RCC 7860 (cell line): ENCODE measurements at regions not wholly inside any gene's neighbourhood (a gene's known extent, or its start where the extent isn't known, plus 50 kb on each side); places are given as distances from the start of the nearest gene placed in this dataset.

Experiments used
- DNase-seq: peaks from one replicate; pipeline ENCODE4 v3.0.0-alpha.2; 2015; ENCODE audit warnings: low spot score
- FAIRE-seq: peaks from 2 replicates; lab custom pipeline; 2012; peaks lifted over from hg19 to GRCh38; lab: Jason Lieb, UNC

GRCh38 chr2:22737144-22737543, 647.8 kb upstream of the KLHL29 start:
- FAIRE-seq (no peak), DNase-seq (no peak)

- FAIRE-seq, result no peak
- DNase-seq, result no peak
Observed at GRCh38 chr2:22741216-22741615, 643.8 kb upstream of the KLHL29 start.

- FAIRE-seq (no peak), DNase-seq (no peak)
Observed at GRCh38 chr2:22748909-22749308, 636.1 kb upstream of the KLHL29 start.

- DNase-seq, result no peak
- no peak for FAIRE-seq
Observed at GRCh38 chr2:22753476-22753875, 631.5 kb upstream of the KLHL29 start.

- no peak for FAIRE-seq
Observed at GRCh38 chr2:22756276-22757043, 628.5 kb upstream of the KLHL29 start.

GRCh38 chr2:22769497-22769896, 615.5 kb upstream of the KLHL29 start:
- no peak for DNase-seq
- FAIRE-seq, result no peak

More at GRCh38 chr2:22756276-22757043, 628.5 kb upstream of the KLHL29 start:
- no peak for DNase-seq

- FAIRE-seq (no peak), DNase-seq (no peak)
Observed at GRCh38 chr2:22784566-22784965, 600.4 kb upstream of the KLHL29 start.

GRCh38 chr2:22786817-22787216, 598.2 kb upstream of the KLHL29 start:
- DNase-seq, result no peak
- FAIRE-seq, result no peak

- FAIRE-seq, result no peak
- no peak for DNase-seq
Observed at GRCh38 chr2:22787745-22788144, 597.2 kb upstream of the KLHL29 start.

GRCh38 chr2:22788749-22789327, 596.1 kb upstream of the KLHL29 start:
- FAIRE-seq, result no peak
- no peak for DNase-seq

- FAIRE-seq (no peak), DNase-seq (no peak)
Observed at GRCh38 chr2:22795287-22795866, 589.6 kb upstream of the KLHL29 start.

- DNase-seq (no peak), FAIRE-seq (no peak)
Observed at GRCh38 chr2:22798386-22798785, 586.6 kb upstream of the KLHL29 start.

GRCh38 chr2:22800412-22800811, 584.6 kb upstream of the KLHL29 start:
- FAIRE-seq, result no peak
- DNase-seq, result no peak

- FAIRE-seq, result no peak
- DNase-seq, result no peak
Observed at GRCh38 chr2:22801071-22801470, 583.9 kb upstream of the KLHL29 start.

- FAIRE-seq, result no peak
- no peak for DNase-seq
Observed at GRCh38 chr2:22801970-22802369, 583.0 kb upstream of the KLHL29 start.

GRCh38 chr2:22807872-22808271, 577.1 kb upstream of the KLHL29 start:
- DNase-seq (no peak), FAIRE-seq (no peak)

GRCh38 chr2:22810602-22811001, 574.4 kb upstream of the KLHL29 start:
- DNase-seq (no peak), FAIRE-seq (no peak)

GRCh38 chr2:22812065-22812680, 572.8 kb upstream of the KLHL29 start:
- no peak for FAIRE-seq
- no peak for DNase-seq

GRCh38 chr2:22817197-22817596, 567.8 kb upstream of the KLHL29 start:
- no peak for FAIRE-seq
- DNase-seq, result no peak

- FAIRE-seq, result no peak
- no peak for DNase-seq
Observed at GRCh38 chr2:22821458-22821857, 563.5 kb upstream of the KLHL29 start.

- FAIRE-seq (no peak), DNase-seq (no peak)
Observed at GRCh38 chr2:22822835-22823234, 562.1 kb upstream of the KLHL29 start.

GRCh38 chr2:22824618-22825017, 560.4 kb upstream of the KLHL29 start:
- FAIRE-seq (no peak), DNase-seq (no peak)
